ENCODE measurements at regions not wholly inside any gene's neighbourhood (a gene's known extent, or its start where the extent isn't known, plus 50 kb on each side); places are given as distances from the start of the nearest gene placed in this dataset.

GRCh38 chr13:111897178-111897845 is 169.6 kb upstream of the SOX1 start:
- no peak for DNase-seq (ENCODE audit: low read depth in 1 of 2, low spot score in 1 of 2)
- whole genome bisulfite sequencing (ENCODE audit: missing lambda C conversion rate), result 12% methylated on average over 16 of the region's 19 CpGs
- H3K27ac ChIP-seq, result no peak overlapping the region
- H3K4me2 ChIP-seq, result no peak overlapping the region
- ATAC-seq, result no peak
- H3K9me3 ChIP-seq, result no peaks in the 10 kb centered on the region
- no peaks in the 10 kb centered on the region for H3K4me1 ChIP-seq
- TF ChIP-seq CBX8 (IDR thresholded peaks at IDR 0.05) (no peak), KDM1A (IDR thresholded peaks at IDR 0.05; ENCODE audit: low read depth) (no peak), RNF2 (IDR thresholded peaks at IDR 0.05; ENCODE audit: borderline replicate concordance, low read depth) (no peak), HOXA7 (CRISPR knock-in tag; IDR thresholded peaks at IDR 0.05) (no peak), EHMT2 (IDR thresholded peaks at IDR 0.05; ENCODE audit: low read depth) (no peak), MAZ (IDR thresholded peaks at IDR 0.05; ENCODE audit: borderline replicate concordance, low read depth, low read length) (no peak)
- TF ChIP-seq, protein P1, sequence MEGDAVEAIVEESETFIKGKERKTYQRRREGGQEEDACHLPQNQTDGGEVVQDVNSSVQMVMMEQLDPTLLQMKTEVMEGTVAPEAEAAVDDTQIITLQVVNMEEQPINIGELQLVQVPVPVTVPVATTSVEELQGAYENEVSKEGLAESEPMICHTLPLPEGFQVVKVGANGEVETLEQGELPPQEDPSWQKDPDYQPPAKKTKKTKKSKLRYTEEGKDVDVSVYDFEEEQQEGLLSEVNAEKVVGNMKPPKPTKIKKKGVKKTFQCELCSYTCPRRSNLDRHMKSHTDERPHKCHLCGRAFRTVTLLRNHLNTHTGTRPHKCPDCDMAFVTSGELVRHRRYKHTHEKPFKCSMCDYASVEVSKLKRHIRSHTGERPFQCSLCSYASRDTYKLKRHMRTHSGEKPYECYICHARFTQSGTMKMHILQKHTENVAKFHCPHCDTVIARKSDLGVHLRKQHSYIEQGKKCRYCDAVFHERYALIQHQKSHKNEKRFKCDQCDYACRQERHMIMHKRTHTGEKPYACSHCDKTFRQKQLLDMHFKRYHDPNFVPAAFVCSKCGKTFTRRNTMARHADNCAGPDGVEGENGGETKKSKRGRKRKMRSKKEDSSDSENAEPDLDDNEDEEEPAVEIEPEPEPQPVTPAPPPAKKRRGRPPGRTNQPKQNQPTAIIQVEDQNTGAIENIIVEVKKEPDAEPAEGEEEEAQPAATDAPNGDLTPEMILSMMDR (IDR thresholded peaks at IDR 0.05), result no peak
- TF ChIP-seq, protein P2, sequence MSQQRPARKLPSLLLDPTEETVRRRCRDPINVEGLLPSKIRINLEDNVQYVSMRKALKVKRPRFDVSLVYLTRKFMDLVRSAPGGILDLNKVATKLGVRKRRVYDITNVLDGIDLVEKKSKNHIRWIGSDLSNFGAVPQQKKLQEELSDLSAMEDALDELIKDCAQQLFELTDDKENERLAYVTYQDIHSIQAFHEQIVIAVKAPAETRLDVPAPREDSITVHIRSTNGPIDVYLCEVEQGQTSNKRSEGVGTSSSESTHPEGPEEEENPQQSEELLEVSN (IDR thresholded peaks at IDR 0.05; ENCODE audit: borderline replicate concordance, low read depth), result no peak
- ChIA-PET POLR2A (no interaction called here), CTCF (no interaction called here)
- H3K4me3 ChIP-seq, result no peak overlapping the region
- FAIRE-seq, result no peak

GRCh38 chr13:111897846-111898215 is 169.1 kb upstream of the SOX1 start:
- WGBS (ENCODE audit: missing lambda C conversion rate), result 11% methylated on average over 8 of the region's 9 CpGs
- CTCF ChIA-PET, result no interaction called here
- H3K4me3 ChIP-seq, result no peak overlapping the region
- FAIRE-seq (no peak), ATAC-seq (no peak), DNase-seq (ENCODE audit: low read depth in 1 of 2, low spot score in 1 of 2) (no peak)
- H3K4me1 ChIP-seq, result no peaks in the 10 kb centered on the region
- no peak overlapping the region for H3K4me2 ChIP-seq
- POLR2A ChIA-PET, result no interaction called here
- no peaks in the 10 kb centered on the region for H3K9me3 ChIP-seq
- no peak overlapping the region for H3K27ac ChIP-seq
- no peak for TF ChIP-seq JUNB (IDR thresholded peaks at IDR 0.05)
- no peak for TF ChIP-seq FOSL2 (IDR thresholded peaks at IDR 0.05)
- TF ChIP-seq FOSL2 (CRISPR knock-in tag; IDR thresholded peaks at IDR 0.05), result no peak
- TF ChIP-seq HOXB5 (CRISPR knock-in tag; IDR thresholded peaks at IDR 0.05), result no peak
- no peak for TF ChIP-seq KDM5A (IDR thresholded peaks at IDR 0.05)
- no peak for TF ChIP-seq CBX2 (IDR thresholded peaks at IDR 0.05; ENCODE audit: borderline replicate concordance, low read depth)
- no peak for TF ChIP-seq EP300 (IDR thresholded peaks at IDR 0.05)
- TF ChIP-seq, protein P3, sequence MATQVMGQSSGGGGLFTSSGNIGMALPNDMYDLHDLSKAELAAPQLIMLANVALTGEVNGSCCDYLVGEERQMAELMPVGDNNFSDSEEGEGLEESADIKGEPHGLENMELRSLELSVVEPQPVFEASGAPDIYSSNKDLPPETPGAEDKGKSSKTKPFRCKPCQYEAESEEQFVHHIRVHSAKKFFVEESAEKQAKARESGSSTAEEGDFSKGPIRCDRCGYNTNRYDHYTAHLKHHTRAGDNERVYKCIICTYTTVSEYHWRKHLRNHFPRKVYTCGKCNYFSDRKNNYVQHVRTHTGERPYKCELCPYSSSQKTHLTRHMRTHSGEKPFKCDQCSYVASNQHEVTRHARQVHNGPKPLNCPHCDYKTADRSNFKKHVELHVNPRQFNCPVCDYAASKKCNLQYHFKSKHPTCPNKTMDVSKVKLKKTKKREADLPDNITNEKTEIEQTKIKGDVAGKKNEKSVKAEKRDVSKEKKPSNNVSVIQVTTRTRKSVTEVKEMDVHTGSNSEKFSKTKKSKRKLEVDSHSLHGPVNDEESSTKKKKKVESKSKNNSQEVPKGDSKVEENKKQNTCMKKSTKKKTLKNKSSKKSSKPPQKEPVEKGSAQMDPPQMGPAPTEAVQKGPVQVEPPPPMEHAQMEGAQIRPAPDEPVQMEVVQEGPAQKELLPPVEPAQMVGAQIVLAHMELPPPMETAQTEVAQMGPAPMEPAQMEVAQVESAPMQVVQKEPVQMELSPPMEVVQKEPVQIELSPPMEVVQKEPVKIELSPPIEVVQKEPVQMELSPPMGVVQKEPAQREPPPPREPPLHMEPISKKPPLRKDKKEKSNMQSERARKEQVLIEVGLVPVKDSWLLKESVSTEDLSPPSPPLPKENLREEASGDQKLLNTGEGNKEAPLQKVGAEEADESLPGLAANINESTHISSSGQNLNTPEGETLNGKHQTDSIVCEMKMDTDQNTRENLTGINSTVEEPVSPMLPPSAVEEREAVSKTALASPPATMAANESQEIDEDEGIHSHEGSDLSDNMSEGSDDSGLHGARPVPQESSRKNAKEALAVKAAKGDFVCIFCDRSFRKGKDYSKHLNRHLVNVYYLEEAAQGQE (IDR thresholded peaks at IDR 0.05), result no peak
- TF ChIP-seq CHD2 (IDR thresholded peaks at IDR 0.05; ENCODE audit: low read length, partially characterized antibody), result no peak
- no peak for TF ChIP-seq ZNF302 (CRISPR knock-in tag; IDR thresholded peaks at IDR 0.05)
- TF ChIP-seq USF2 (IDR thresholded peaks at IDR 0.05), result no peak
- no peak for TF ChIP-seq MYC (IDR thresholded peaks at IDR 0.05; ENCODE audit: borderline replicate concordance, low read length)
- TF ChIP-seq, protein P1 (IDR thresholded peaks at IDR 0.05), result no peak

All from A549 (cell line).